Neuronal stem cell (in vitro differentiated cells): ENCODE measurements at regions not wholly inside any gene's neighbourhood (a gene's known extent, or its start where the extent isn't known, plus 50 kb on each side); places are given as distances from the start of the nearest gene placed in this dataset. TPM values are rescaled to one million over a fixed set of nuclear protein-coding genes. Genes with fewer than 3 reads are reported as not detected.

Experiments used
- DNase-seq: peaks from one replicate; pipeline ENCODE4 v3.0.0-alpha.2; 2013; ENCODE audit warnings: low spot score
- H2AFZ ChIP-seq: one replicate; pipeline ENCODE4 v1.6.1; 2013; ENCODE audit warnings: mild to moderate bottlenecking, low read length, inconsistent platforms
- H2AK5ac ChIP-seq: 2 replicates; pipeline ENCODE4 v1.6.1; 2013; ENCODE audit warnings: low read depth, mild to moderate bottlenecking, inconsistent platforms, low read length, moderate library complexity, mixed read lengths
- H2BK120ac ChIP-seq: 2 replicates; pipeline ENCODE4 v1.6.1; 2013; ENCODE audit warnings: low read depth, mild to moderate bottlenecking, inconsistent platforms, low read length, moderate library complexity, mixed read lengths
- H2BK12ac ChIP-seq: one replicate; pipeline ENCODE4 v1.6.1; 2013; ENCODE audit warnings: low read length, inconsistent platforms
- H2BK15ac ChIP-seq: 2 replicates; pipeline ENCODE4 v1.6.1; 2013; ENCODE audit warnings: mild to moderate bottlenecking, low read length, inconsistent platforms, mixed read lengths
- H2BK5ac ChIP-seq: one replicate; pipeline ENCODE4 v1.6.1; 2013; ENCODE audit warnings: inconsistent platforms, mild to moderate bottlenecking, low read length, moderate library complexity
- H3K14ac ChIP-seq: one replicate; pipeline ENCODE4 v1.6.1; 2013; ENCODE audit warnings: low read length, inconsistent platforms
- H3K18ac ChIP-seq: 2 replicates; pipeline ENCODE4 v1.6.1; 2013; ENCODE audit warnings: low read length, inconsistent platforms
- H3K23ac ChIP-seq: 2 replicates; pipeline ENCODE4 v1.6.1; 2013; ENCODE audit warnings: low read depth, mild to moderate bottlenecking, mixed read lengths, low read length, inconsistent platforms; ENCODE audit not compliant: poor library complexity
- H3K27ac ChIP-seq: replicated peaks from 3 replicates; pipeline ENCODE4 v1.5.1; 2013; ENCODE audit warnings: low read length, inconsistent platforms
- H3K27me3 ChIP-seq, 3 experiments: 2 replicates each; pipeline ENCODE4 v1.6.1; 2013; ENCODE audit warnings: low read length in 3 of 3, mild to moderate bottlenecking in 2 of 3, inconsistent platforms in 1 of 3, low read depth in 1 of 3, mixed read lengths in 1 of 3, moderate library complexity in 1 of 3; ENCODE audit not compliant: control insufficient read depth in 3 of 3, insufficient read depth in 3 of 3
- H3K36me3 ChIP-seq, 2 donors: replicated peaks in 1 of 2; 2 replicates each; pipeline ENCODE4 v1.6.1; 2013; ENCODE audit warnings: low read length in 2 of 2; ENCODE audit not compliant: control insufficient read depth in 2 of 2, insufficient read depth in 2 of 2
- H3K4ac ChIP-seq: 2 replicates; pipeline ENCODE4 v1.6.1; 2013; ENCODE audit warnings: inconsistent platforms, mild to moderate bottlenecking, low read length, moderate library complexity
- H3K4me1 ChIP-seq, 2 donors: 1 replicate in 1 of 2; 2 replicates in 1 of 2; pipeline ENCODE4 v1.6.1; 2013; ENCODE audit warnings: low read length in 2 of 2, low read depth in 1 of 2; ENCODE audit not compliant: control insufficient read depth in 2 of 2, insufficient read depth in 1 of 2
- H3K4me2 ChIP-seq: one replicate; pipeline ENCODE4 v1.6.1; 2013; ENCODE audit warnings: mild to moderate bottlenecking, low read length, inconsistent platforms; ENCODE audit not compliant: insufficient read depth, poor library complexity, severe bottlenecking
- H3K4me3 ChIP-seq, 2 donors: 2 replicates each; pipeline ENCODE4 v1.5.1; 2013; ENCODE audit warnings: low read length in 2 of 2, mild to moderate bottlenecking in 2 of 2, inconsistent platforms in 1 of 2, moderate library complexity in 1 of 2
- H3K79me1 ChIP-seq: one replicate; pipeline ENCODE4 v1.6.1; 2013; ENCODE audit warnings: low read depth, mild to moderate bottlenecking, inconsistent platforms, low read length, moderate library complexity
- H3K9ac ChIP-seq: one replicate; pipeline ENCODE4 v1.6.1; 2013; ENCODE audit warnings: mild to moderate bottlenecking, low read depth, low read length, inconsistent platforms; ENCODE audit not compliant: poor library complexity
- H3K9me3 ChIP-seq, 2 donors: replicated peaks in 1 of 2; 2 replicates each; pipeline versions ENCODE3 to v1.6.1; 2013; ENCODE audit warnings: low read length in 2 of 2, mild to moderate bottlenecking in 2 of 2, inconsistent platforms in 1 of 2, low read depth in 1 of 2, mixed read lengths in 1 of 2, moderate library complexity in 1 of 2; ENCODE audit not compliant: control insufficient read depth in 2 of 2, insufficient read depth in 1 of 2
- H4K8ac ChIP-seq: one replicate; pipeline ENCODE4 v1.6.1; 2013; ENCODE audit warnings: low read depth, mild to moderate bottlenecking, inconsistent platforms, low read length, moderate library complexity
- H4K91ac ChIP-seq: one replicate; pipeline ENCODE4 v1.6.1; 2013; ENCODE audit warnings: low read length, low read depth, mild to moderate bottlenecking, inconsistent platforms; ENCODE audit not compliant: poor library complexity
- WGBS, 2 donors: extraction: QIAGEN DNeasy Blood & Tissue Kit; methylation state at CpG; one replicate each; pipeline ENCODE4 v1.1.7; 2013; ENCODE audit warnings: missing lambda C conversion rate in 2 of 2, mixed read lengths in 1 of 2; ENCODE audit not compliant: insufficient read length in 2 of 2, insufficient replicate concordance in 1 of 2; ENCODE audit errors: extremely low coverage in 2 of 2; 5-methylcytosine and 5-hydroxymethylcytosine counted together
- small RNA-seq: library from polyadenylated mRNA; stranded (forward); fragments of <200 nt; extraction: miRNeasy Mini kit (QIAGEN cat#:217004); gene quantifications from one replicate; pipeline ENCODE3, GENCODE V24; 2013; ENCODE audit not compliant: insufficient read depth

- Histone ChIP-seq H2BK12ac (no peak overlapping the region), H3K79me1 (no peaks in the 10 kb centered on the region), H3K4me3 (no peak overlapping the region), H2AK5ac (no peak overlapping the region), H4K8ac (no peak overlapping the region), H2AFZ (no peak overlapping the region), H4K91ac (no peak overlapping the region), H3K23ac (no peak overlapping the region), H3K9me3 (no peaks in the 10 kb centered on the region), H3K4me1 (no peaks in the 10 kb centered on the region), H2BK120ac (no peak overlapping the region), H3K14ac (no peak overlapping the region), H3K27me3 (peaks cover 0 to 2% (median 0%) of the 10 kb centered on the region in 3 experiments), H3K4me2 (no peak overlapping the region), H3K4ac (no peak overlapping the region), H3K18ac (peak overlapping the region; percentile 52), H2BK15ac (no peak overlapping the region), H2BK5ac (no peak overlapping the region), H3K36me3 (no peaks in the 10 kb centered on the region), H3K27ac (no peak overlapping the region), H3K9ac (no peak overlapping the region)
- DNase-seq, result no peak
- WGBS, 2 donors, result no CpG with 5 or more reads among the region's 8 CpGs
These were observed 52.5 kb upstream of the TAF1B start for GRCh38 chr2:9790702-9791225.

DNA sequence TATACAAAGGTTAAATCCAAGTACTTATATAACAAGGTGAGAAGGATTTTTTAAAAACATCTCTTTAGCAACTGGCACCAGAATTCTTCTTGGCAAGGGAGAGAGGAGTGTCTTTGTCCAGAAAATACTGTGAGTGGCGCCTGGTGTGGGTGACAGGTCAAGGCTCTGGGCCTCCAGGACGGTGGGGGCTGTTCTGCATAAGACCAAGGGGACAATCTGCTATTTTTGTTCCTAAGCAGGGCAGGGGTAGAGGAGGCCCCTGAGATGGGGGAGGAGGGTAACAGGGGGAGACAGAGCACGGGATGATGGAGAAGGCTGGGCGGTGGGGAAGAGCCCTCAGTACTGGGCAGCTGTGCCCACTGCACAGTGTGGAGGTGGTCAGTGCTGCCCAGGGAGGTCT is 51.6 kb upstream of the TAF1B start:
- Histone ChIP-seq H3K4ac (no peak overlapping the region), H2BK120ac (no peak overlapping the region)

GRCh38 chr2:9793156-9793917 is 49.9 kb upstream of the TAF1B start:
- H3K14ac ChIP-seq, result no peak overlapping the region
- no peak overlapping the region for H2AK5ac ChIP-seq
- no CpG with 5 or more reads among the region's 13 CpGs for WGBS, 2 donors
- no peak overlapping the region for H2AFZ ChIP-seq
- no peak overlapping the region for H3K27ac ChIP-seq
- H3K18ac ChIP-seq, result peak overlapping the region; percentile 27
- H2BK15ac ChIP-seq, result no peak overlapping the region
- H3K9ac ChIP-seq, result no peak overlapping the region
- H4K8ac ChIP-seq, result no peak overlapping the region
- DNase-seq, result no peak
- no peak overlapping the region for H3K4me2 ChIP-seq
- no peak overlapping the region for H3K23ac ChIP-seq
- peaks cover 4 to 5% of the 10 kb centered on the region in 2 donors for H3K4me1 ChIP-seq
- H4K91ac ChIP-seq, result no peak overlapping the region
- no peak overlapping the region for H3K4ac ChIP-seq
- H2BK120ac ChIP-seq, result no peak overlapping the region
- H3K36me3 ChIP-seq, result no peaks in the 10 kb centered on the region
- H3K27me3 ChIP-seq, result peaks cover 0 to 11% (median 0%) of the 10 kb centered on the region in 3 experiments
- no peak overlapping the region for H2BK12ac ChIP-seq
- H3K79me1 ChIP-seq, result no peaks in the 10 kb centered on the region
- H2BK5ac ChIP-seq, result no peak overlapping the region
- H3K4me3 ChIP-seq, result no peak overlapping the region
- H3K9me3 ChIP-seq, result no peaks in the 10 kb centered on the region

More for the DNA sequence above, 51.6 kb upstream of the TAF1B start:
- Histone ChIP-seq H3K9ac (no peak overlapping the region), H4K91ac (no peak overlapping the region), H3K27ac (no peak overlapping the region), H2BK5ac (no peak overlapping the region), H2BK15ac (no peak overlapping the region), H2BK12ac (no peak overlapping the region), H3K79me1 (no peaks in the 10 kb centered on the region), H2AK5ac (no peak overlapping the region), H3K4me3 (no peak overlapping the region), H3K18ac (peak overlapping the region; percentile 45), H3K4me1 (peaks cover 0 to 5% of the 10 kb centered on the region in 2 donors), H3K14ac (no peak overlapping the region), H3K36me3 (no peaks in the 10 kb centered on the region), H3K4me2 (no peak overlapping the region), H2AFZ (no peak overlapping the region), H3K23ac (peak overlapping the region; percentile 20), H4K8ac (no peak overlapping the region), H3K9me3 (no peaks in the 10 kb centered on the region), H3K27me3 (peaks cover 0 to 2% (median 0%) of the 10 kb centered on the region in 3 experiments)
- no peak for DNase-seq
- WGBS, 2 donors, result no CpG with 5 or more reads among the region's 4 CpGs

Small RNA genes lying in the stretch of these regions (small RNA-seq; reads per million reads assigned to genes)
- gene AC082651.2 (not detected), gene RNU4-73P (not detected)
